NCI-H2196 treated with DMSO at 0.1 percent for 48 hours (cell line): ENCODE measurements at regions not wholly inside any gene's neighbourhood (a gene's known extent, or its start where the extent isn't known, plus 50 kb on each side); places are given as distances from the start of the nearest gene placed in this dataset.

Source experiments
- DNase-seq: peaks from one replicate; lab custom pipeline; 2025; ENCODE audit not compliant: unreplicated experiment; lab: John Stamatoyannopoulos, UW

DNA sequence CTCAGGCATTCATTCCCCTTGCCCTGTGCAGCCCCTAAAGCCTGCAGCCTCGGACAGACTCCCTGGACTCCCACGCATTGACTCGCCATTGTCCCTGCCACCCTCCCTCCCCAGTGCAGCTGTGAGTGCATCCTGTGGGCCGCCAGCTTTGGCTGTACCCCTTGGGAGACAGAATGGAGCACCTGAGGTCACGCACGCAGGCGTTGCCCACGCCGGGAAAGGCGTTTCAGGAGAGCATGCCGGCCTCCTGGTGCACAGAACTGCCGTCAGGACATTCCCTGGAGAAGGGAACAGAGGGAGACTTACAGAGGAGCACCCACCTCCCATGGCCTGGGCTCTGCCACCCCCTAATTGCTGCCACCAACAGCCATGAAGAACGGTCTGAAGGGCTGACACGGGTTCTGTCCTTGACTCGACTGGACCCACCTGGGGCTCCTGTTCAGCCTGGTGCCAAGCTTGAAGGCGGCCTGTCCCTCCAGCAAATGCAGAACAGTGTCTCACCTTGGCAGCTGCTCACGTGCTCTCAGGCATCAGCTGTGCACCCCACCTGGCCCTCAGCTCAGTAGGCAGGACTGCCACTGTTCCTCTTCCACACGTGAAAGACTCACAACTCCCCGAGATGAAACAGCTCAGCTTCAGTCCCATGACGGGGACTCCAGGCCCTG lies 503.8 kb downstream of the BRD1 start:
- DNase-seq, result no peak

DNA sequence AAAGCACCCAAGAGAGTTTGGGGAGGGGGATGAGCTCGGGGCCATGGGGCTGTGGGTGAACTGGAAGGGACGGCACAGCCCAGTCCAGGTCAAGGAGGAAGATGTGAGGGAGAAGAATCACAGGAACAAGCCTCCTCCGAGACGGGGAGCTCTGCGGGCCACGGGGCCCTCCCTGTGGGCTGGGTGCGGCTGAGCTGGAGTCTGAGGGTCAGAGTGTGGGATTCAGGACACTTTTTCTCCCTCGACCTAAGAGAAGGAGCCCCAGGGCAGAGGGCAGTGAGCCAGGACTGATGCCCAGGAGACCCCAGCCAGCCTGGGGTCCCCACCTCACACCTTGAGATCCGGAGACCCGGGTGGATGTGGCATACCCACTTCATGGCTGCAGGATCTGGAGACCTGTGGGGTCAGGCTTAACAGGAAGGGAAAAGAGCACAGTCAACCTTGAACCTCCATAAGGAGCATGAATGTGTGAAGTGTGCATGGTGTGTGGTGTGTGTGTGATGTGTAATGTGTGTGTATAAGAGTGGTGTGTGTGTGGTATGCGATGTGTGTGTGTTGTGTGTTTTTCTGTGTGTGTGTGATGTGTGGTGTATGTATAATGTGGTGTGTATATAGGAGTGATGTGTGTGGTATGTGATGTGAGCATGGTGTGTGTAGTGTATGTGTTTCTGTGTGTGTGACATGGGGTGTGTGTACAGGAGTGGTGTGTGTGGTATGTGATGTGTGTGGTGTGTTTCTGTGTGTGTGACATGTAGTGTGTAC lies 504.6 kb downstream of the BRD1 start:
- DNase-seq, result no peak

DNA sequence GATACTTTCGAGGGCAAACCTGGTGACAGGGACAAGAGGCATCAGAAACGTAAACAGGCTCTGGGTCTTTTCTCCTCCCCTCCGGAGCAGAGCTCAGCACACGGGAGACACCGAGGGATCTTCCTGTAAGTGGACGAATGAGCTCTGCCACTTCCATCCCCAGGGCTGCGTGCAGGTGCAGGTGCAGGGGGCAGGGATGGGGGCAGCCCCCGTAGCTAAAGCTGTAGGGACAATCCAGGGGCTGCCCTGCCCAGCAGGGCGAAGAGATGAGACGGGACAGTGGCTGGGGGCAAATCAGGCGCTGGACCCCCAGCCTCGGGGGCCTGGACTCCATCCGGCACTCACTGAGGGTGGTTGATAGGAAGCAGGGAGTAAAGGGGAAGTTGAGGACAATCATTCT lies 505.4 kb downstream of the BRD1 start:
- no peak for DNase-seq

DNA sequence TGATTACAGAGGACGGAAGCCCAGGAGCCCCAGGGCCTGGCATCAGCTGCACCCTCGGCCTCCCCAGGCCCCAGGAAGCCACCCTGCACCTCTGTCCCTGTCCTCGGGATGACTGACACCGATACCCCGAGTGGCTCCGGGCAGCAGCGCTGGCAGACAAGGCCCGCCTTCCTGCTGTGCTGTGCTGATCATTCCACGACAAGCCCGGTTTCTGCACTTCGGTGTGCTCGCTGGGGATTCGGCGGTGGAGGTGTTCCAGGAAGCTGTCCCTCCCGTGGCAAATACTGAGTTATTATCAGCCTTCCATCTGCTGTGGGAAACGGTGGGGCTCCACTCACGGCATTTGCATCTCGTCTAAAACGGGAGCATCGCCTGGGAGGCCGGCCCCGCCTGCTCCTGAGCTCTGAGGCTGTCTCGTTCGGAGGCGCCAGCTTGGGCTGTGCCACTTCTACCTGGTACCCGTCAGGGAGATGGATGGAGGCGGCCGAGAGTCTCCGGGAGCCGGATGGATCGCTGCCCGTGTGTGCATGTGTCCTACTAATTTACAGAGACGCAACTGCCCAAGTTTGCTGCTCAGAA lies 506.1 kb downstream of the BRD1 start:
- no peak for DNase-seq

DNA sequence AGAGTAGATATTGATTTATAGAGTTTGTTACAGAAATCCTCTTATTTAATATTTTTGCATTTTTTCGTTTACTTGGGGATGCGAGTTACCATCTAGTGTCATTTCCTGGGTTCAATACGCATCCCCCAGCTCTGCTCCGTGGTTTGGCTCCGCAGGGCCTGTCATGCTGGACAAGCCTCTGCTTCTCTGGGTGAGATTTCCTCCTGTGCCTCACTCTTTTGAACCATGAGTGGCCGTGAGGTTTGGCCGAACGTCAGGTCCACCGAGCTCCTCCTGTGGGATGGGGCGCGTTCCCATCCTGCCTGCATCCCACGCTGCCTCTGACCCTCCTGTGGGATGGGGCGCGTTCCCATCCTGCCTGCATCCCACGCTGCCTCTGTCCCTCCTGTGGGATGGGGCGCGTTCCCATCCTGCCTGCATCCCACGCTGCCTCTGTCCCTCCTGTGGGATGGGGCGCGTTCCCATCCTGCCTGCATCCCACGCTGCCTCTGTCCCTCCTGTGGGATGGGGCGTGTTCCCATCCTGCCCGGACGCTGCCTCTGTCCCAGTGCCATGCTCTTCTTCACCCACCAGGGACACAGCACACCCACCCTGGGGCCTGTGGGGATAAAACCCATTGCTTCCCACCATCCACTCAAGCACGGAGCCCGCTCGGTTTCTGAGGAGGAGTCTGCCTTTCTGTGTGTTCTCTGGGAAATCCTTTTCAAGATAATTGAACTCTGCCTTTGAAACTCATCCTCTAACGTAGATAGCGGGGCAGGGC lies 506.8 kb downstream of the BRD1 start:
- no peak for DNase-seq

DNA sequence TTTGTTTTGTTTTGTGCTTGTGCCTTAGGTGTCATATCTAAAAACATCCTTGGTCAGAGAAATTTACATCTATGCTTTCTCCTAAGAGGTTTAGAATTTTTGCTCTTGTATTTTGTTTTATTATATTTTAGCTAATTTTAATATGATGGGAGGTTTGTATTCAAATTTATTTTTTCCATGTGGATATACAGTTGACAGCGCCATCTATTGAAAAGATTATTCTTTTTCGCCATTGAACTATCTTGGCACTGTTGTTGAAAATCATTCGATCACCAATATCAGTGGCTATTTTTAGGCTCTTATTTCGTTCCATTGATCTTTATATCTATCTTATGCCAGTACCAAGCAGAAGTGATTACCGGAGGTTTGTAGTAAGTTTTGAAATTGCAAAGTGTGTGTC lies 510.3 kb downstream of the BRD1 start:
- DNase-seq, result no peak

DNA sequence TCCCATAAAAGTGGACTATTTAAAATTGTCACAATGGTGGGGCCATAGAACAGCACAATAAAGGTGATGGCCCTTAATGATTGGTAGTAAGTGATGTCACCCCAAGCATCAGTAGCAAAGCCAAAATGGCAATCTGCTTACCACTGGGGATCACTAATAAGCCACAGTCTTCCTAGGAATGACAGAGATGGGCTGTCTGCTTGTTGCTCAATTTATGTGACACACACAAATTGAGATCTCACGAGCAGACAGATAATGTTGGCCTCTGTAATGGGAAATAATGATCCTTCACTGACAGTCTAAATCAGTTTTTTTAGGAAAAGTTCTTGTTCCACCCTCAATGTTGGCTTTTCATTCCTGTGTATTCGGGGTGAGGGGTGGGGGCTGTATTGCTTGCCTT lies 515.1 kb downstream of the BRD1 start:
- DNase-seq, result no peak

DNA sequence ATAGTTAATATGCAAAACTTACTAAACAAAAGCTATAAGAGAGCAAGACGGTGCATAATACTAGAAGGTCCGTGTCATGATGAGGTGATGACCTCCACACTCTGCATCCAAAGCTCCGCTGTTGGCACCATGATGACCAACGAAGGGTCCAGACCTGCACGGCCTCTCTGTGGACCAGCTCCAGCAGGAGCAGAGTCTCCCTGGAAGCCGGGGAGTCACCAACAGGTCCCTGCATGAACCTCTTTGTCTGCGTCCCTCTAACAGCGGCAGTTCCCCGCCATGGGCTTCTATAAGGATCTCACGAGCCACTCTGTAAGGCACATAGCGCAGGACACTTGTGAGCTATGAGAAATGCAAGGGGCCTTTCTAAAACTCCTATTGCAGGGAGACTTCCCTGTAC lies 517.3 kb downstream of the BRD1 start:
- no peak for DNase-seq

DNA sequence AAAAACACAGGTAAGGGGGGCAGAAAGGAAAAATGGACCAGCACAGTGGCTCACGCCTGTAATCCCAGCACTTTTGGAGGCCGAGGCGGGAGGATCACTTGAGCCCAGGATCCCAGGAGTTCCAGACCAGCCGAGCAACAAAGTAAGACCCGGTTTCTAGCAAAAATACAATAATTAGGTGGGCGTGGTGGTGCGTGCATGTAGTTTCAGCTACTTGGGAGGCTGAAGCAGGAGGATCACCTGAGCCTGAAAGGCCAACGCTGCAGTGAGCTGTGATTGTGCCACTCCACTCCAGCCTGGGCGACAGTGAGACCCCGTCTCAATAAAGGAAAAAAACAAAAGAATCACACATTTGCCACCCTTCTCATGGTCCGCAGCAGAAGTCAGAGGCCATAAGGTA lies 519.4 kb downstream of the BRD1 start:
- no peak for DNase-seq

DNA sequence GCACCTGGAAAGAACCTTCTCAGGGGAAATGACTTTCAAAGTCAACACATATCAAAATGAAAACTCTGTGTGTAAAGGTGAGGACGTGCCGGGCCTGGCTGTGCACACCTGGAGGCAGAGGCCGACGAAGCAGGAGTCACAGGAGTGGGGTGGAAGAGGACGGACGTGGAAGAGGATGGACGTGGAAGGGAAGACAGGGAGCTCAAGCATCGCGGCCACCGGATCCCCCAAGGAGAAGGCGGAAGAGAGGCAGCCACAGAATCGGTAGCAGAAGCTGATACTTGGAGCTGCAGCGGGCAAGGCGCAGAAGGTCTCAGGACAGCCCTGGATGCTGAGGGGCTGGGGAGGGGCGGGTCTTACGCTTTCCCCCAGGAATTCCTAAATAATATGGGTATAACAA lies 519.8 kb downstream of the BRD1 start:
- no peak for DNase-seq

DNA sequence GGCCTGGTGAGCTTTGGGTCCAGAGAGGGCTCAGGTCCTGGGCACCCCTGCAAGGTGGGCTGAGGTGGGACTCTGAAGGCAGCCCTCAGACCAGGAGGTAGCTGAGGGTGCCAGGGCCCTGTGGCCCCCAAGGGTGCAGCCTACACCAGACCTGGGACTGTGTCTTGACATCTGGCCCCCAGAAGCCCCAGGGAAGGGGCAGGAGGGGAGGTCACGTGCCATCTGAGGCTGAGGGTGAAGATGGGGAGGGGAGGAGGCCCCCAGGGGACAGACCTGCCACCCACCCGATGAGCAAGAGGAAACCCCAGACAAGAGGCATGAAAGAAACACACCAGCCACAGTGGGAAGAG lies 520.2 kb downstream of the BRD1 start:
- no peak for DNase-seq

DNA sequence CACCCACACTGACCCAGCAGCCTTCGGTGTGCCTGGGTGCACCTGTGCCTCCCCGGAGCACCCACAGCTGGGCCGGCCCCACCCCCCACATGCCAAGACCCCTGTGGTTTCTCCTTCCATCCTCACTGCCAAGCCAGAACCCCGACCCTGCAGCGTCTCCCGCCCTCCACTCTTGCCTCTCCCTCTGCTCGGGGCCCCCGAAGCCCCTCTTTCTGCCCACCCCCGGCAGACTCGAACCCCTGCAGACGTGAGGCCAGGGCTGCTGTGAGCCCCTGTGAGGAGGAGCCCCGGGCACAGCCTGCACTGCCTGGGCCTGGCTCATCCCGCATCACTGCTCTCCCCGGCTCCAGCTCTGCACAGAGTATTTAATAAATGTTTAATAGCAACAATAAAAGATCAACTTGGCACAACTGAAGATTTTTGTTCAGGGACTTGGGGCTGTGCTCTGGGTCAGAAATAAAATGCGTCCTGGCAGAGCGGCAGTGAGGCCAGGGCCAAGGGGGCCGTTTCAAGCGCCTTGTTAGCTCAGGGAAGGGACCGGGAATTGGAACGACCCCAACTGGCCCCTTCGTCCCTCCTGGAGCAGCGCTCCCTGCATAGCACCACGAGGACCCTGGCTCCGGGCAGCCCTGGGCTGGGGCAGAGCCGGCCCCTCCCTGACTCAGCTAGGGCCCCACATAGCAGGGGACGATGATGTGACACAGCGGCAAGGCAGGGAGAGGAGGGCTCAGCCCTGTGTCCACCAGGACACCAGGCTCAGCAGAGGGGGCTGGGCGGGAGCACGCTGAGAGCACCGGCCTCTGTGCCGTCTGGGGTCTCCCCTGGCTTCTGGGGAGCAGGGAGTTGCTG lies 520.8 kb downstream of the BRD1 start:
- no peak for DNase-seq

DNA sequence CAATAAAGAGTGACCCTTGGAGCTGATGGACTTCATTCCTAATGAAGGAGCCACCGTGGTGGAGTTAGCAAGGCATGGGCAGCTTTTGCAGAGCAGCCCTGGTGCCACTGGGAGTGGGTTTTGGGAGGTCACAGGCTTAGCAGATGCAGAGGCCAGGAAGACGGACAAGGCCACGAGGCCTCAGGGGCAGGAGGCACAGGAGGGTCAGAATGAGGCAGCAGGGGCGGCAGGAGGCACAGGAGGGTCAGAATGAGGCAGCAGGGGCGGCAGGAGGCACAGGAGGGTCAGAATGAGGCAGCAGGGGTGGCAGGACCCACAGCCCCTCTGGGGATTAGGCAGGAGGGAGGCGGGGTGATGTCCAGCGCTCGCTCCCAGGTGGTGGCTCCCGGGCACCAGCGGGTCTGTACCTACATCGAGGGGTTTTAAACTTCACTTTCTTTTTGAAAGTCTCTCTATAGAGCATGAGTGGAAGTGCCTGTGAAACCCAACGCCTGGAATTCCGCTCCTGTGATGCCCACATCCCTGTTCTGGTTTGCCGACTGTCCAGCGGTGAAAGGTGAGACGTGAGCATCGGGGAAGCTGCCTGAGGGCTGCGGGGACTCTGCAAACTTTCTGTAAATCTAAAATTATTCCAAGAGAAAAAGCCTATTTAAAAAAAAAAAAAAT lies 521.6 kb downstream of the BRD1 start:
- no peak for DNase-seq

DNA sequence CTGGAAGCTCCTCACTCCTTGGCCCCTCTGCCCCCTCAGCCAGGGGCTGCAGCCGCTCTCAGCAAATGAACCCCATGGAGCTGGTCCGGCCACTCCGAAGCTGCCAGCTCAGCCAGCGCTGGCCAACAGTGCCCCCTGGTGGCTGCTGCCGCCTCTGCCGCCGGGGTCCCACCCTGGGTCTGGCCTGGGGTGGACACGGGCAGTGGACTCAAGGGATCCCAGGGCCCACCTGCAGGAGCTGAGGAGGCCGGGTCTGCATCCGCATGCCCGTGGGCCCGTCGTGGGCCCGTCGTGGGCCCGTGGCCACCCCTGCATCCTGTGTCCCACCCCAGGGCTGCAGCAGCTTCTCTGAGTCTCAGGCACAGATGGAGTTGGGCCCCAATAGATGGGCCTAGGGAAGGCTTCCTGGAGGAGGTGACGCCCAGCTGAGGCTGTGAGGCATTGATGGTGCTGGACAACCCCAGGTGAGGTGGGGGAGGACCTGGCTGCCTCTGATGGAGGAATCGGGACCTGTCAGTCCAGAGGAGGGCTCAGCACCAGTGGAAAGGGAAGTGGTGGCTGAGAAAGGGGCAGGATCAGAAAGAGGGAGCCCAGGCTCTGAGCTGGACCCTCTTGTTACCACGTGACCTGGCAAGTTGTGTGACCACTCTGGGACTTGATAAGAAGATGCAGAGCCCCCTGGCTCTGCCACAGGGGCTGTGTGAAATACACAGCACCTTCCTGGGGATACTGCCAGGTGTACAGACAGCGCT lies 522.3 kb downstream of the BRD1 start:
- no peak for DNase-seq

DNA sequence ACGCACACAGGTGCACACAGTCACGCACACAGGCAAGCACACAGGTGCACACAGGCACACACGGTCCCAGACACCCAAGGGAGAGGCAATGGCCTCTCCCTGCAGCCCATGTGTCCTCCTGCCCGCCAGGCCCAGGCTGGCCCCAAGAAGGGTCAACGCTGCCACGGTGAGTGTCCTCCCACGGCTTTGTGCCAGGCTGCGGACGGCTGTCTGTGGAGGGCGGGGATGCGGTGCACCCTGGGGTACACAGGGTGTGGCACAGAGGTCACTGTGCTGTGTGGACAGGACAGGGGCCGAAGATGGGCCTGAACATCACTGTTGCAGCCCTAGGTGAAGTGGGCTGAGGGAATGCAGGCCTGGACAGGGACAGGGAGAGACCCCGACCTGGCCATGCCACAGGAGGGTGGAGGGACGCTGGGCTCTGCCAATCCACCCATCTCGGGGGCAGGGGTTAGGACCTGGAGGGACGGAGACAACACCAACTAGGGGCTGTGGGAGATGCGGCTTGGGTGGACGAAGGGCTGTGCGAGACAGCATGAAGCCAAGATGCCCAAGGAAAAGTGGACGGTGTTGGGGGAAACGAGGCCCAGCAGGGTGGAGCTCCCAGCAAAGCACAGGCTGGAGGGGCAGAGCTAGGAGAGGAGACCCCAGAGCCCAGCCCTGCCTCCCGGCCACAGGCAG lies 523.8 kb downstream of the BRD1 start:
- DNase-seq, result no peak

DNA sequence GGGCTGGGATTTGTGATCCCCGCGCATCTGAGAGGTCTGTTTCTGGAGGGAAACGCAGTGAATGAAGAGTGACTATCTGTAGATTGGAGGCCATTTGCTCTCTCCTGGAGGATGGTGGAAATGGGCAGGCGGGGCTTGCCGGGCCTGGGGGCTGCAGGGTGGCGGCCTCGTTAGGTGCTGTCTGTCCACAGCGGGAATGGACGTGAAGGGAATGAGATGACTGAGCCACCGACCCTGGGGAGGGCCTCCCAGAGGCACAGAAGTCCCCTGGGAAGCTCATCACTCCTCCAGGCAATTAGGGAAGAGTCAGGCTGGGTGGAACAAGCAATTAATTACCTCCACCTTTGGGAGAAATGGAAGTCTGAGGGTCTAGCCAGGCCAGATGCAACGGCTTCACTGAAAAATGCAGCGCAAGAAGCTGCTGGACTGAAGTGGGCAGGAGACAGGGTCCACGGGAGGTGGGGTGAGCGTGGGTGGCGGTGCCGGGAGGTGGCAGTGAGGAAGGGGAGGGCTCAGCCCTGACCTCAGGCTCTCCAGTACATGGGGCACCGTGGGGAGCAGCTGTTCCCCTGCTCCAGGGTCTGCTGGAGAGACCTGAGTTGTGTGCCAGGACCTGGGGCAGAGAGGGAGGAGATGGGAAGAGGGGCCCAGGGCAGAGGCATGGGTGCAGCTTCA lies 524.5 kb downstream of the BRD1 start:
- DNase-seq, result no peak

DNA sequence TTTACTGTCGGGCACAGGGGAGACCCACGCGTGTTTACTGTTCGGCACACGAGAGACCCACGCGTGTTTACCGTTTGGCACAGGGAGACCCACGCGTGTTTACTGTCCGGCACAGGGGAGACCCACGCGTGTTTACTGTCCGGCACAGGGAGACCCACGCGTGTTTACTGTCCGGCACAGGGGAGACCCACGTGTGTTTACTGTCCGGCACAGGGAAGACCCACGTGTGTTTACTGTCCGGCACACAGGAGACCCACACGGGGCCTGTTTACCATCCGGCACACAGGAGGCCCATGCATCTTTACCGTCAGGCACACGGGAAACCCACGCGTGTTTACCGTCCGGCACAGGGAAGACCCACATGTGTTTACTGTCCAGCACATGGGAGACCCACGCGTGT lies 525.1 kb downstream of the BRD1 start:
- DNase-seq, result no peak

DNA sequence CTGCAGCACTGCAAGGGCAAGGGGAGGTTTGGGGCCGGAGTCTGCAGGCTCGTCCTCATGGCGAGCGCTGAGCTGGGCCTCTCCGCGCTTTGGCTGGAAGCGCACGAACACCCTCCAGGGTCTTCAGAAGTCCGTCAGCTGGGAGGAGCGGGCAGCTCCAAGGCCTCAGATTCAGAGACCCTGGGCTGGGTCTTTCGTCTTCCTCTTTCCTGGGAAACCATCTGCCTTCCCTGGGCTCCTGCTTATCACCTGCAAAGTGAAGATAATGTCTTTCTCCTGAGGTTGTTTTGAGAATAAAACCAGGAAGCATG lies 525.6 kb downstream of the BRD1 start:
- no peak for DNase-seq
